ENCODE measurements at regions not wholly inside any gene's neighbourhood (a gene's known extent, or its start where the extent isn't known, plus 50 kb on each side); places are given as distances from the start of the nearest gene placed in this dataset.
"Not testable (repeated sequence)": the region's sequence is repeated elsewhere in the genome, so short reads cannot be mapped to it uniquely, and the experiment has no call there.

- TF ChIP-seq, protein P1, sequence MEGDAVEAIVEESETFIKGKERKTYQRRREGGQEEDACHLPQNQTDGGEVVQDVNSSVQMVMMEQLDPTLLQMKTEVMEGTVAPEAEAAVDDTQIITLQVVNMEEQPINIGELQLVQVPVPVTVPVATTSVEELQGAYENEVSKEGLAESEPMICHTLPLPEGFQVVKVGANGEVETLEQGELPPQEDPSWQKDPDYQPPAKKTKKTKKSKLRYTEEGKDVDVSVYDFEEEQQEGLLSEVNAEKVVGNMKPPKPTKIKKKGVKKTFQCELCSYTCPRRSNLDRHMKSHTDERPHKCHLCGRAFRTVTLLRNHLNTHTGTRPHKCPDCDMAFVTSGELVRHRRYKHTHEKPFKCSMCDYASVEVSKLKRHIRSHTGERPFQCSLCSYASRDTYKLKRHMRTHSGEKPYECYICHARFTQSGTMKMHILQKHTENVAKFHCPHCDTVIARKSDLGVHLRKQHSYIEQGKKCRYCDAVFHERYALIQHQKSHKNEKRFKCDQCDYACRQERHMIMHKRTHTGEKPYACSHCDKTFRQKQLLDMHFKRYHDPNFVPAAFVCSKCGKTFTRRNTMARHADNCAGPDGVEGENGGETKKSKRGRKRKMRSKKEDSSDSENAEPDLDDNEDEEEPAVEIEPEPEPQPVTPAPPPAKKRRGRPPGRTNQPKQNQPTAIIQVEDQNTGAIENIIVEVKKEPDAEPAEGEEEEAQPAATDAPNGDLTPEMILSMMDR (IDR thresholded peaks at IDR 0.05) = not testable (repeated sequence)
- TF ChIP-seq POLR2AphosphoS5 (IDR thresholded peaks at IDR 0.05) = not testable (repeated sequence)
These were observed 545.0 kb downstream of the ZIC3 start for GRCh38 chrX:138110910-138111309.

Data from breast epithelium (tissue), 3 donors.